ENCODE measurements at regions not wholly inside any gene's neighbourhood (a gene's known extent, or its start where the extent isn't known, plus 50 kb on each side); places are given as distances from the start of the nearest gene placed in this dataset.

- TF ChIP-seq ZNF546 (CRISPR knock-in tag; conservative IDR thresholded peaks at IDR 0.05), result no peak
- no peak for TF ChIP-seq ZNF883 (CRISPR knock-in tag; IDR thresholded peaks at IDR 0.05; ENCODE audit: not compliant biosample characterization)
- no peak for TF ChIP-seq MYNN (CRISPR knock-in tag; IDR thresholded peaks at IDR 0.05; ENCODE audit: low read depth)
- no peak for TF ChIP-seq ADNP (CRISPR knock-in tag; IDR thresholded peaks at IDR 0.05)
- TF ChIP-seq, protein P1, sequence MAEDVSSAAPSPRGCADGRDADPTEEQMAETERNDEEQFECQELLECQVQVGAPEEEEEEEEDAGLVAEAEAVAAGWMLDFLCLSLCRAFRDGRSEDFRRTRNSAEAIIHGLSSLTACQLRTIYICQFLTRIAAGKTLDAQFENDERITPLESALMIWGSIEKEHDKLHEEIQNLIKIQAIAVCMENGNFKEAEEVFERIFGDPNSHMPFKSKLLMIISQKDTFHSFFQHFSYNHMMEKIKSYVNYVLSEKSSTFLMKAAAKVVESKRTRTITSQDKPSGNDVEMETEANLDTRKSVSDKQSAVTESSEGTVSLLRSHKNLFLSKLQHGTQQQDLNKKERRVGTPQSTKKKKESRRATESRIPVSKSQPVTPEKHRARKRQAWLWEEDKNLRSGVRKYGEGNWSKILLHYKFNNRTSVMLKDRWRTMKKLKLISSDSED (CRISPR knock-in tag; IDR thresholded peaks at IDR 0.05), result no peak
- TF ChIP-seq, protein P2, sequence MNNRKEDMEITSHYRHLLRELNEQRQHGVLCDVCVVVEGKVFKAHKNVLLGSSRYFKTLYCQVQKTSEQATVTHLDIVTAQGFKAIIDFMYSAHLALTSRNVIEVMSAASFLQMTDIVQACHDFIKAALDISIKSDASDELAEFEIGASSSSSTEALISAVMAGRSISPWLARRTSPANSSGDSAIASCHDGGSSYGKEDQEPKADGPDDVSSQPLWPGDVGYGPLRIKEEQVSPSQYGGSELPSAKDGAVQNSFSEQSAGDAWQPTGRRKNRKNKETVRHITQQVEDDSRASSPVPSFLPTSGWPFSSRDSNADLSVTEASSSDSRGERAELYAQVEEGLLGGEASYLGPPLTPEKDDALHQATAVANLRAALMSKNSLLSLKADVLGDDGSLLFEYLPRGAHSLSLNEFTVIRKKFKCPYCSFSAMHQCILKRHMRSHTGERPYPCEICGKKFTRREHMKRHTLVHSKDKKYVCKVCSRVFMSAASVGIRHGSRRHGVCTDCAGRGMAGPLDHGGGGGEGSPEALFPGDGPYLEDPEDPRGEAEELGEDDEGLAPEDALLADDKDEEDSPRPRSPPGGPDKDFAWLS (CRISPR knock-in tag; IDR thresholded peaks at IDR 0.05; ENCODE audit: borderline replicate concordance), result no peak
Observed at GRCh38 chr6:133645966-133646740, 242.8 kb upstream of the TCF21 start (continued).

DNA sequence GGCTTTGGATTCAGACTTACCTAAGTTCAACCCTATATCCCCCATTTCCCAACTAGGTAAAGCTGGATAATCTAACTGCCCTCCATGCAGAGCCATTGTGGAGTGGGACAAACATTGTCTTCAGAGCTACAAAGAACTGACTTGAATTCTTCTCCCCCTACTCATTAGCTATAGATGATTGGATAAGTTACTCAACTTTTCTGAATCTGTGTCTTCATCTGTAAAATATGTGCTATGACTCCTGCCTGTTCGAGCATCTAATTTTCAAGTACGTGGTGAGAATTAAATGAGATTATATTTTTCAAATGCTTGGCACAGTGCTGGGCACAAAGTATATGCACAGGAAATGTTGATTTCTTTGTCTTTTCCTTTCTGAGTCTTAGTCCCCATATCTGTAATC, 240.3 kb upstream of the TCF21 start:
- DNase-seq (ENCODE audit: low spot score) (no peak), ATAC-seq (no peak), FAIRE-seq (no peak)
- intact Hi-C loops (cut with micrococcal nuclease; ENCODE audit: unreplicated experiment), result no loop called here
- TF ChIP-seq NAIF1 (CRISPR knock-in tag; IDR thresholded peaks at IDR 0.05; ENCODE audit: borderline replicate concordance), result no peak
- no peak for TF ChIP-seq ZSCAN5A (CRISPR knock-in tag; IDR thresholded peaks at IDR 0.05; ENCODE audit: borderline replicate concordance)
- no peak for TF ChIP-seq ZNF691 (CRISPR knock-in tag; IDR thresholded peaks at IDR 0.05; ENCODE audit: borderline replicate concordance, low read depth)
- TF ChIP-seq KAT8 (CRISPR knock-in tag; IDR thresholded peaks at IDR 0.05), result no peak
- no peak for TF ChIP-seq PRMT3 (CRISPR knock-in tag; IDR thresholded peaks at IDR 0.05; ENCODE audit: borderline replicate concordance, low read depth)
- TF ChIP-seq FIP1L1 (IDR thresholded peaks at IDR 0.05; ENCODE audit: borderline replicate concordance, insufficient read depth, low read depth, low read length), result no peak
- TF ChIP-seq KLF16 (CRISPR knock-in tag; IDR thresholded peaks at IDR 0.05), result no peak
- ChIA-PET POLR2A (no interaction called here), CTCF (ENCODE audit: low intra/inter-chr PET ratio, low total read pairs) (no interaction called here)
- no peak overlapping the region for H3K4me2 ChIP-seq (ENCODE audit: low read depth, low read length)
- H3K4me3 ChIP-seq (replicated peaks in 1 of 3; ENCODE audit: insufficient read depth in 1 of 3, low read depth in 2 of 3, low read length in 3 of 3), result no peak overlapping the region
- 3% methylated on average over 2 of the region's 2 CpGs for WGBS (ENCODE audit: low lambda C conversion rate)
- in situ Hi-C loops (cut with HindIII; ENCODE audit: extremely low pct_ligation_motif_present, low pct_unique_long_range_greater_than_20kb), result no loop called here
- no peaks in the 10 kb centered on the region for H3K4me1 ChIP-seq (ENCODE audit: insufficient read depth, low read length)
- no peak overlapping the region for H2AFZ ChIP-seq (ENCODE audit: low read length)
- no peaks in the 10 kb centered on the region for H4K20me1 ChIP-seq (ENCODE audit: insufficient read depth, low read length)
- no peaks in the 10 kb centered on the region for H3K79me2 ChIP-seq (ENCODE audit: insufficient read depth, low read length)
- H3K27me3 ChIP-seq (ENCODE audit: control insufficient read depth in 1 of 2, insufficient read depth in 2 of 2, low read length in 2 of 2), result no peaks in the 10 kb centered on the region
- H3K36me3 ChIP-seq (replicated peaks in 1 of 2; ENCODE audit: control insufficient read depth in 1 of 2, insufficient read depth in 2 of 2, low read length in 2 of 2), result no peaks in the 10 kb centered on the region
- H3K9ac ChIP-seq (ENCODE audit: insufficient read depth, low read depth, low read length), result no peak overlapping the region
- BruUV-seq (replicated peaks), result no TSS peak
- no peaks in the 10 kb centered on the region for H3K9me3 ChIP-seq (ENCODE audit: low read length)
- H3K27ac ChIP-seq (ENCODE audit: extremely low read length, insufficient read depth, low read length), result no peak overlapping the region
